H1 (cell line): ENCODE measurements at regions not wholly inside any gene's neighbourhood (a gene's known extent, or its start where the extent isn't known, plus 50 kb on each side); places are given as distances from the start of the nearest gene placed in this dataset.
A peak's percentile ranks its signal among the peaks of the same experiment; 100 is the strongest.

Source experiments
- CTCF ChIA-PET: fragments of 300-600 bp; sonication (Branson Sonifier 250); formaldehyde crosslinking; loops from one replicate; lab custom pipeline; 2021; ENCODE audit not compliant: partially characterized antibody; lab: Charles Lee
- POLR2A ChIA-PET: fragments of 300-600 bp; sonication (Branson Sonifier 250); formaldehyde crosslinking; loops from one replicate; lab custom pipeline; 2021; ENCODE audit warnings: inconsistent platforms; ENCODE audit not compliant: partially characterized antibody; lab: Charles Lee
- DNase-seq, 2 experiments: peaks; one replicate each; pipeline versions ENCODE4 v3.0.0 to v3.0.0-alpha.2; 2010 to 2022; ENCODE audit warnings: low spot score in 2 of 2, low read depth in 1 of 2, mixed read lengths in 1 of 2
- FAIRE-seq: peaks from 2 replicates; lab custom pipeline; 2011; peaks lifted over from hg19 to GRCh38; lab: Jason Lieb, UNC
- H2AFZ ChIP-seq: 2 replicates; pipeline ENCODE4 v1.8.1; 2012; ENCODE audit warnings: low read length, inconsistent platforms
- H2AK5ac ChIP-seq: 2 replicates; pipeline ENCODE4 v1.6.1; 2013; ENCODE audit warnings: low read depth, low read length
- H2BK120ac ChIP-seq: replicated peaks from 2 replicates; pipeline ENCODE3; 2013; ENCODE audit warnings: low read depth, low read length, inconsistent platforms
- H2BK12ac ChIP-seq: 2 replicates; pipeline ENCODE4 v1.6.1; 2013; ENCODE audit warnings: low read depth, low read length
- H2BK15ac ChIP-seq: 2 replicates; pipeline ENCODE4 v1.6.1; 2013; ENCODE audit warnings: low read length
- H2BK20ac ChIP-seq: 2 replicates; pipeline ENCODE4 v1.6.1; 2013; ENCODE audit warnings: low read length
- H2BK5ac ChIP-seq: 2 replicates; pipeline ENCODE4 v1.6.1; 2013; ENCODE audit warnings: low read depth, low read length
- H3K14ac ChIP-seq: 2 replicates; pipeline ENCODE4 v1.6.1; 2013; ENCODE audit warnings: inconsistent platforms; ENCODE audit not compliant: insufficient read length
- H3K18ac ChIP-seq: 2 replicates; pipeline ENCODE4 v1.6.1; 2013; ENCODE audit warnings: low read length; ENCODE audit errors: extremely low read depth
- H3K23ac ChIP-seq: 2 replicates; pipeline ENCODE4 v1.6.1; 2013; ENCODE audit warnings: inconsistent platforms; ENCODE audit not compliant: insufficient read length
- H3K23me2 ChIP-seq: 2 replicates; pipeline ENCODE4 v1.6.1; 2013; ENCODE audit warnings: low read depth, low read length
- H3K27ac ChIP-seq: 2 replicates; pipeline ENCODE4 v1.6.1; 2011; ENCODE audit warnings: low read depth, low read length, inconsistent platforms
- H3K27me3 ChIP-seq, 4 experiments: replicated peaks in 1 of 4; 1 replicate in 1 of 4; 2 replicates in 3 of 4; pipeline versions ENCODE4 v1.6.1 to v1.8.1; 2011 to 2013; ENCODE audit warnings: low read length in 3 of 4, mild to moderate bottlenecking in 3 of 4, inconsistent platforms in 2 of 4, mixed read lengths in 2 of 4, moderate library complexity in 1 of 4; ENCODE audit not compliant: control insufficient read depth in 3 of 4, insufficient read depth in 3 of 4; ENCODE audit errors: extremely low read depth in 1 of 4
- H3K36me3 ChIP-seq, 4 experiments: 2 replicates each; pipeline versions ENCODE4 v1.6.1 to v1.8.1; 2011 to 2013; ENCODE audit warnings: mild to moderate bottlenecking in 4 of 4, low read length in 3 of 4, moderate library complexity in 2 of 4, control low read depth in 1 of 4, inconsistent platforms in 1 of 4; ENCODE audit not compliant: insufficient read depth in 4 of 4, control insufficient read depth in 2 of 4
- H3K4ac ChIP-seq: replicated peaks from 2 replicates; pipeline ENCODE3; 2013; ENCODE audit warnings: low read length, low read depth, mixed read lengths, inconsistent platforms; ENCODE audit not compliant: insufficient read length
- H3K4me1 ChIP-seq, 4 experiments: replicated peaks in 1 of 4; 1 replicate in 1 of 4; 2 replicates in 3 of 4; pipeline versions ENCODE4 v1.6.1 to v1.8.1; 2011 to 2013; ENCODE audit warnings: low read length in 3 of 4, inconsistent platforms in 2 of 4, mixed read lengths in 1 of 4; ENCODE audit not compliant: insufficient read depth in 4 of 4, control insufficient read depth in 3 of 4
- H3K4me2 ChIP-seq, 2 experiments: 2 replicates each; pipeline versions ENCODE4 v1.6.1 to v1.8.1; 2011 to 2013; ENCODE audit warnings: low read depth in 2 of 2, low read length in 2 of 2, control low read depth in 1 of 2, inconsistent platforms in 1 of 2, mild to moderate bottlenecking in 1 of 2; ENCODE audit not compliant: insufficient read depth in 1 of 2
- H3K4me3 ChIP-seq, 4 experiments: fragments of 200-600, 300-600 bp in 1 of 4; sonication (generic), shearing (Covaris generic), sonication (Bioruptor Twin) in 1 of 4; 2 replicates each; pipeline versions ENCODE4 v1.5.1 to v1.8.1; 2011 to 2016; ENCODE audit warnings: low read length in 4 of 4, low read depth in 3 of 4, control low read depth in 2 of 4, inconsistent platforms in 2 of 4, mild to moderate bottlenecking in 2 of 4, mixed read lengths in 1 of 4, moderate library complexity in 1 of 4; ENCODE audit not compliant: insufficient read depth in 2 of 4; ENCODE audit errors: extremely low read depth in 1 of 4
- H3K56ac ChIP-seq: replicated peaks from 2 replicates; pipeline ENCODE3; 2013; ENCODE audit warnings: low read depth, mild to moderate bottlenecking, mixed read lengths, low read length, inconsistent platforms; ENCODE audit not compliant: insufficient read length
- H3K79me1 ChIP-seq: 2 replicates; pipeline ENCODE4 v1.6.1; 2013; ENCODE audit warnings: low read depth, low read length, control low read depth
- H3K79me2 ChIP-seq, 2 experiments: 2 replicates each; pipeline versions ENCODE4 v1.6.1 to v1.8.1; 2012 to 2013; ENCODE audit warnings: low read length in 2 of 2, mild to moderate bottlenecking in 2 of 2, inconsistent platforms in 1 of 2; ENCODE audit not compliant: insufficient read depth in 2 of 2, control insufficient read depth in 1 of 2
- H3K9ac ChIP-seq, 4 experiments: replicated peaks in 1 of 4; 1 replicate in 1 of 4; 2 replicates in 3 of 4; pipeline versions ENCODE4 v1.6.1 to v1.8.1; 2011 to 2013; ENCODE audit warnings: low read depth in 3 of 4, low read length in 3 of 4, control low read depth in 2 of 4, mild to moderate bottlenecking in 2 of 4, moderate library complexity in 2 of 4, inconsistent platforms in 1 of 4; ENCODE audit errors: extremely low read depth in 1 of 4
- H3K9me3 ChIP-seq, 2 experiments: 2 replicates each; pipeline versions ENCODE4 v1.6.1 to v1.8.1; 2012 to 2013; ENCODE audit warnings: mild to moderate bottlenecking in 2 of 2, moderate library complexity in 2 of 2, control low read depth in 1 of 2, inconsistent platforms in 1 of 2, low read depth in 1 of 2, low read length in 1 of 2, mixed read lengths in 1 of 2; ENCODE audit not compliant: insufficient read depth in 2 of 2
- H4K20me1 ChIP-seq, 2 experiments: replicated peaks in 1 of 2; 2 replicates each; pipeline versions ENCODE3 to v1.8.1; 2011 to 2013; ENCODE audit warnings: inconsistent platforms in 2 of 2, low read length in 2 of 2, mild to moderate bottlenecking in 1 of 2; ENCODE audit not compliant: insufficient read depth in 2 of 2, control insufficient read depth in 1 of 2
- H4K5ac ChIP-seq: 2 replicates; pipeline ENCODE4 v1.6.1; 2013; ENCODE audit warnings: low read length, low read depth, mixed read lengths, inconsistent platforms; ENCODE audit not compliant: insufficient read length
- H4K8ac ChIP-seq: 2 replicates; pipeline ENCODE4 v1.8.0; 2013; ENCODE audit warnings: mild to moderate bottlenecking, moderate library complexity, low read length, inconsistent platforms; ENCODE audit not compliant: insufficient read depth; ENCODE audit errors: extremely low read depth
- H4K91ac ChIP-seq: replicated peaks from 2 replicates; pipeline ENCODE3; 2013; ENCODE audit warnings: low read length, mixed read lengths, inconsistent platforms; ENCODE audit not compliant: insufficient read length
- CEBPB ChIP-seq: IDR thresholded peaks from 2 replicates; pipeline ENCODE4 v1.6.1; 2012; ENCODE audit warnings: low read depth, low read length
- GTF2F1 ChIP-seq: IDR thresholded peaks from 2 replicates; pipeline ENCODE4 v1.6.1; 2012; ENCODE audit warnings: low read depth, low read length, improper control_type of control experiment, borderline replicate concordance
- WGBS, 2 experiments: shearing (Covaris generic) in 1 of 2; methylation state at CpG; one replicate each; pipeline versions ENCODE4 v1.1.6 to v1.1.7; 2013 to 2015; ENCODE audit warnings: low lambda C conversion rate in 2 of 2, mixed read lengths in 2 of 2, inconsistent platforms in 1 of 2, low coverage in 1 of 2, missing lambda C conversion rate in 1 of 2; ENCODE audit not compliant: insufficient replicate concordance in 2 of 2, insufficient coverage in 1 of 2, insufficient read length in 1 of 2; ENCODE audit errors: extremely low coverage in 1 of 2, missing lambda C conversion rate in 1 of 2; 5-methylcytosine and 5-hydroxymethylcytosine counted together

DNA sequence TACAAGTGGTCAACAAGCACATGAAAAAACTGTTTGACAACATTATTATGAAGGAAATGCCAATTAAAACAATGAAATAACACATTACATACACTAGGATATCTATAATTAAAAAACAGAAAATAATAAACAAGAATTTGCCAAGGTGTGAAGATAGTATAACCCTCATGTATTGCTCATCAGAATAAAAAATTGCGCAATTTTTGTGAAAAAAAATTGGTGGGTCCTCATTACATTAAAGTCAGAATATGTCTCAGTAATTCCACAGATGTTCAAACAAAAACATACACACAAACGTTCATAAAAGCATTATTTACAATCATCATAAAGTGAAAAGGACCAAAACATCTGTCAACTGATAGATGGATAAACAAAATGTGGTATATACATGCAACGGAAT, 63.0 kb upstream of the AR start:
- H3K9me3 ChIP-seq, result no peaks in the 10 kb centered on the region
- no peak overlapping the region for H4K5ac ChIP-seq
- H2BK5ac ChIP-seq, result no peak overlapping the region
- DNase-seq (no peak), FAIRE-seq (no peak)
- no peaks in the 10 kb centered on the region for H3K27me3 ChIP-seq
- H3K9ac ChIP-seq, result no peak overlapping the region
- H3K56ac ChIP-seq, result no peak overlapping the region
- H2BK12ac ChIP-seq, result no peak overlapping the region
- peak; percentile 5; the same call in 1 of the 2 replicates for TF ChIP-seq CEBPB
- no peak for TF ChIP-seq GTF2F1
- H2BK15ac ChIP-seq, result no peak overlapping the region
- H3K4me2 ChIP-seq, result no peak overlapping the region
- 90% methylated on average over 3 of the region's 3 CpGs; no CpG with 5 or more reads in 1 of the 2 experiments for WGBS, 2 experiments
- H3K4ac ChIP-seq, result no peak overlapping the region
- no peaks in the 10 kb centered on the region for H3K36me3 ChIP-seq
- H2BK120ac ChIP-seq, result no peak overlapping the region
- H3K23ac ChIP-seq, result no peak overlapping the region
- no peak overlapping the region for H4K91ac ChIP-seq
- no peak overlapping the region for H3K4me3 ChIP-seq
- no peak overlapping the region for H3K14ac ChIP-seq
- no peaks in the 10 kb centered on the region for H4K20me1 ChIP-seq
- H3K79me1 ChIP-seq, result no peaks in the 10 kb centered on the region
- CTCF ChIA-PET, result no interaction called here
- H3K18ac ChIP-seq, result no peak overlapping the region
- POLR2A ChIA-PET, result no interaction called here
- no peaks in the 10 kb centered on the region for H3K23me2 ChIP-seq
- no peaks in the 10 kb centered on the region for H3K4me1 ChIP-seq
- H4K8ac ChIP-seq, result no peak overlapping the region
- no peak overlapping the region for H3K27ac ChIP-seq
- no peak overlapping the region for H2AFZ ChIP-seq
- no peaks in the 10 kb centered on the region for H3K79me2 ChIP-seq
- no peak overlapping the region for H2AK5ac ChIP-seq
- no peak overlapping the region for H2BK20ac ChIP-seq
